Progenitor cell of endocrine pancreas (in vitro differentiated cells): ENCODE measurements at regions not wholly inside any gene's neighbourhood (a gene's known extent, or its start where the extent isn't known, plus 50 kb on each side); places are given as distances from the start of the nearest gene placed in this dataset.

Experiments used
- DNase-seq: peaks from one replicate; pipeline ENCODE4 v3.0.0; 2021; ENCODE audit warnings: low spot score; ENCODE audit not compliant: unreplicated experiment
- H3K27ac Mint-ChIP-seq: 2 replicates; pipeline ENCODE4 v1.8.0; 2021; ENCODE audit warnings: mild to moderate bottlenecking, moderate library complexity, mixed read lengths
- H3K27me3 Mint-ChIP-seq: 2 replicates; pipeline ENCODE4 v1.8.0; 2021; ENCODE audit warnings: mixed read lengths
- H3K36me3 Mint-ChIP-seq: 2 replicates; pipeline ENCODE4 v1.8.0; 2022; ENCODE audit warnings: mixed read lengths; ENCODE audit not compliant: insufficient read depth
- H3K4me1 Mint-ChIP-seq: 2 replicates; pipeline ENCODE4 v1.8.0; 2021; ENCODE audit warnings: low read depth, mixed read lengths
- H3K4me3 Mint-ChIP-seq: 2 replicates; pipeline ENCODE4 v1.8.0; 2021; ENCODE audit warnings: low read depth, mild to moderate bottlenecking, moderate library complexity, mixed read lengths
- H3K9me3 Mint-ChIP-seq: 2 replicates; pipeline ENCODE4 v1.8.0; 2021; ENCODE audit warnings: low read depth, mixed read lengths
- TF ChIP-seq, protein P1 (sequence below): fragments of 200-600 bp; sonication (generic); IDR thresholded peaks from one replicate; pipeline ENCODE4 v1.5.0; 2021; ENCODE audit warnings: antibody characterized with exemption, mild to moderate bottlenecking; ENCODE audit not compliant: unreplicated experiment

DNA sequence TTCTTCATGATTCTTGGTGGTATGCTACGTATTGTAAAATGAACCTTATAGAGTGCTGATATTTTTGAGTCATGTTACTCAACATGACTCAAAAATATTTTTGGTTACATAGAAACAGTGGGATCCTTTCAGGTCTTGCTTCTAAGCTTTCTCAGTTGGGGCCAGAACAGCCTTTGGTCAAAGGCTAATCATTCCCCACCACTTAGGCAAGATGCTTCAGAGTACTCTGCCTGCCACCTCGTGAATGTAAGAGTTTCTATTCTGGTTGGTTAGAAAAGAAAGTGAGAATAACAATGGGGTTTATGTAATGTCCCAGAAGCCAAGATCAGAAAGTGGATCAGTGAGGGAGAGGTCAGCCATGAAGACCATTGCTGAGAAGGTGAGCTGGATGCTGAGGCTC lies 327.8 kb downstream of the TCERG1L start:
- H3K27ac Mint-ChIP-seq: no peak overlapping the region
- H3K27me3 Mint-ChIP-seq: no peaks in the 10 kb centered on the region
- H3K9me3 Mint-ChIP-seq: peaks cover 9% of the 10 kb centered on the region
- no peak for DNase-seq
- H3K4me3 Mint-ChIP-seq: no peak overlapping the region
- TF ChIP-seq, protein P1, sequence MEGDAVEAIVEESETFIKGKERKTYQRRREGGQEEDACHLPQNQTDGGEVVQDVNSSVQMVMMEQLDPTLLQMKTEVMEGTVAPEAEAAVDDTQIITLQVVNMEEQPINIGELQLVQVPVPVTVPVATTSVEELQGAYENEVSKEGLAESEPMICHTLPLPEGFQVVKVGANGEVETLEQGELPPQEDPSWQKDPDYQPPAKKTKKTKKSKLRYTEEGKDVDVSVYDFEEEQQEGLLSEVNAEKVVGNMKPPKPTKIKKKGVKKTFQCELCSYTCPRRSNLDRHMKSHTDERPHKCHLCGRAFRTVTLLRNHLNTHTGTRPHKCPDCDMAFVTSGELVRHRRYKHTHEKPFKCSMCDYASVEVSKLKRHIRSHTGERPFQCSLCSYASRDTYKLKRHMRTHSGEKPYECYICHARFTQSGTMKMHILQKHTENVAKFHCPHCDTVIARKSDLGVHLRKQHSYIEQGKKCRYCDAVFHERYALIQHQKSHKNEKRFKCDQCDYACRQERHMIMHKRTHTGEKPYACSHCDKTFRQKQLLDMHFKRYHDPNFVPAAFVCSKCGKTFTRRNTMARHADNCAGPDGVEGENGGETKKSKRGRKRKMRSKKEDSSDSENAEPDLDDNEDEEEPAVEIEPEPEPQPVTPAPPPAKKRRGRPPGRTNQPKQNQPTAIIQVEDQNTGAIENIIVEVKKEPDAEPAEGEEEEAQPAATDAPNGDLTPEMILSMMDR: no peak
- H3K4me1 Mint-ChIP-seq: no peaks in the 10 kb centered on the region
- no peaks in the 10 kb centered on the region for H3K36me3 Mint-ChIP-seq

DNA sequence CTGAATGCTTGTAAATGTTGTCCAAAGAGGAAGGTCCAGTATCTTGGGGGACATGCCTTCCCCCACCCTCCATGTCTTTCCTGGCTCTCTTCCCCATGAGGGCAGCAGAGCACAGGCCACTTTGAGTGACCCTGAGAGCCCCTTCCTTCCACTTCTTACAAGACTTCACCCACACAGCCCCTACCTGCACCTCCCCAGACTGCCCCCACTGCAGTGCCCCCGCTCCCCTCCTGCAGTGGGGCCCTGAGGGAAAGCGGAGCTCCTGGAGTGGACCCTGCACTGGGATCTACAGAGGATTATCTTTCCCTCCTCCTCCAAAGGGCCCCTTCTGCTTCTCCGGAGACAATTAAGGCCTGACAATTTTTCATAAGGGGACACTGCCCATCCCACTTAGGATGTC lies 326.8 kb downstream of the TCERG1L start:
- TF ChIP-seq, protein P1: no peak
- no peak overlapping the region for H3K27ac Mint-ChIP-seq
- H3K27me3 Mint-ChIP-seq: no peaks in the 10 kb centered on the region
- no peaks in the 10 kb centered on the region for H3K4me1 Mint-ChIP-seq
- no peak for DNase-seq
- no peaks in the 10 kb centered on the region for H3K36me3 Mint-ChIP-seq
- no peak overlapping the region for H3K4me3 Mint-ChIP-seq
- peaks cover 7% of the 10 kb centered on the region for H3K9me3 Mint-ChIP-seq

DNA sequence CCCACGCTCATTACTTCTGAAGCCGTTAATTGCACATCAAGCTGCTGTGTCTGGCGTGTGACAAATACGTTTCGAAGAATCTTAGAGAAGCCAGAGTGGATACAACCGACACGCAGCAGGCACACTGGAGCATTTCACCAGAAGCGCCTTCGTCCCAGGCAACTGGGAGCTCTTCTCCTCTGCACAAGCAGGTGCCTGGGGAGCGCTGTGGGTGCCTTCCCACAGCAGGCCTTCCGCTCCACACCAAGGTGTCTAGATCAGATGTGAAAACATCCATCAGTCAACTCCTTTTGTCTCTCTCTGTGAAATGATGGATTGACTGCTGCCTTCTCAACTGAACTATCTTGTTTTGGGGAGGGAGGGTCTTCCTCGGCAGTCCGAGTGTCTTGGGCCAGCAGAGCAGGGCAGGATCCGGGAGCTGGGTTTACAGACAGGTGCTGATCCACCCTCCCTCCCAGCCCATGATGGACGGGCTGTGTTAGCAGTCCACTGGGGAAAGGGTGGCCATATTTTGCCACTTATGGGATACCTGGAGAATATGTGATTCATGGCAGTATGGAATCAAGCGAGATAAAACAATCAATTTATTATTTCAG lies 326.3 kb downstream of the TCERG1L start:
- Mint-ChIP-seq H3K9me3 (peaks cover 5% of the 10 kb centered on the region), H3K36me3 (no peaks in the 10 kb centered on the region), H3K27me3 (peaks cover 3% of the 10 kb centered on the region), H3K27ac (no peak overlapping the region), H3K4me1 (no peaks in the 10 kb centered on the region), H3K4me3 (no peak overlapping the region)
- DNase-seq: no peak
- TF ChIP-seq, protein P1: no peak

DNA sequence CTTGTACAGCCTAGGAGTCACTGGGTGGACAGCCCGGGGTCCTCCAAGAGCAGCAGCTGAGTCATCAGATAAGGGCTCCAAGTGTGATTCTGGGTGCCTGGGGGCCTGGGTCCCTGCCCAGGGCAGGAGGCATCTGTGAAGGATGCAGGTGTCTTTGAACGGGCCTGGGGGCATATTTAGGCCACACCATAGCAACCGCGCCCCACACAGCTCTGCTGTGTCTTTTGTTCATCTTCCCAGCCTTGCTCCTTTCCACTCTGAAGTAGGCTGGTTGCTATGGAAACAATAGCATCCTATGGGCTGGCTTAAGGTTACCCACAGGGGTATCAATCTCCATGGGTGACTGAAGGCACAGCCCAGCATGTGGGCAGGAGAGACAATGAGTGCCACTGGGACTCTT lies 324.7 kb downstream of the TCERG1L start:
- TF ChIP-seq, protein P1: no peak
- Mint-ChIP-seq H3K27ac (no peak overlapping the region), H3K36me3 (no peaks in the 10 kb centered on the region), H3K4me1 (no peaks in the 10 kb centered on the region), H3K4me3 (no peak overlapping the region), H3K27me3 (peaks cover 3% of the 10 kb centered on the region), H3K9me3 (peaks cover 5% of the 10 kb centered on the region)
- no peak for DNase-seq

DNA sequence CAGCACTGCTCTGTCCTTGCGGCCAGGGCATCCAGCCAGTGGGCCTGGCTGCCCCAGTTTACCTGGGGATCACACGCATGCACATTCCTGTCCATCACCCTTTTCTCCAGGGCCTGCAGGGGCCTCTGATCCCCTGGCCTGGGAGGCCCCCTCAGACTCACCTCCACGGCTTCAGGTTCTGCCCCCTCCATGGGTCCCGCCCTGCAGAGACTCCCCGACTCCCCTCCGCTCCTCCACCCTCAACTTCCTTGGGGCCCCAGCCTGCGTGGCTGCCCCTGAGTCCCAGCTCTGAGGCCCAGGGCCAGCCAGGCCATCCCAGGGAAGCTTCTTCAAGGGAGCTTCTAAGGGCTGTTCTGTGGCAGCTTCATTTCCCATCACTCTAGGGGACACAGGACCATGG lies 324.1 kb downstream of the TCERG1L start:
- Mint-ChIP-seq H3K9me3 (peaks cover 4% of the 10 kb centered on the region), H3K36me3 (no peaks in the 10 kb centered on the region), H3K27me3 (peaks cover 3% of the 10 kb centered on the region), H3K27ac (no peak overlapping the region), H3K4me1 (no peaks in the 10 kb centered on the region), H3K4me3 (no peak overlapping the region)
- TF ChIP-seq, protein P1: no peak
- DNase-seq: no peak
